Esophagus squamous epithelium (tissue), 5 donors: ENCODE measurements at regions not wholly inside any gene's neighbourhood (a gene's known extent, or its start where the extent isn't known, plus 50 kb on each side); places are given as distances from the start of the nearest gene placed in this dataset.

Experiments
- DNase-seq: peaks from one replicate; lab custom pipeline; 2025; lab: John Stamatoyannopoulos, UW
- H3K27ac ChIP-seq, 4 donors: fragments of 200-600 bp; sonication (generic); one replicate each; pipeline ENCODE4 v1.5.1; 2016 to 2019; ENCODE audit warnings: mild to moderate bottlenecking in 1 of 4
- H3K27me3 ChIP-seq, 4 donors: fragments of 200-600 bp; sonication (generic); 1 replicate in 3 of 4; 2 replicates in 1 of 4; pipeline versions ENCODE4 v1.5.1 to v1.6.0; 2017 to 2021; ENCODE audit warnings: antibody characterized with exemption in 1 of 4
- H3K36me3 ChIP-seq, 3 donors: fragments of 200-600 bp; sonication (generic); one replicate each; pipeline ENCODE4 v1.5.1; 2016 to 2019
- H3K4me1 ChIP-seq, 3 donors: fragments of 200-600 bp; sonication (generic); one replicate each; pipeline ENCODE4 v1.5.1; 2017 to 2019
- H3K4me3 ChIP-seq, 4 donors: fragments of 200-600 bp; sonication (generic); 1 replicate in 3 of 4; 2 replicates in 1 of 4; pipeline ENCODE4 v1.5.1; 2016 to 2019; ENCODE audit warnings: mild to moderate bottlenecking in 2 of 4, moderate library complexity in 1 of 4
- H3K9me3 ChIP-seq, 3 donors: fragments of 200-600 bp; sonication (generic); one replicate each; pipeline ENCODE4 v1.5.1; 2016 to 2019
- CTCF ChIP-seq, 6 experiments: fragments of 450-650 bp in 4 of 6; fragments of 200-600 bp in 2 of 6; sonication (generic) in 2 of 6; IDR thresholded peaks; one replicate each; pipeline ENCODE4 v1.5.1; 2016 to 2019; ENCODE audit warnings: antibody characterized with exemption in 6 of 6, mild to moderate bottlenecking in 4 of 6, moderate library complexity in 4 of 6
- POLR2A ChIP-seq, 4 donors: fragments of 450-650 bp; IDR thresholded peaks; one replicate each; pipeline ENCODE4 v1.6.1; 2017; ENCODE audit warnings: antibody characterized with exemption in 4 of 4, mild to moderate bottlenecking in 4 of 4, moderate library complexity in 3 of 4
- WGBS, 2 donors: methylation state at CpG; one replicate each; pipeline ENCODE4 v1.1.5; 2018; 5-methylcytosine and 5-hydroxymethylcytosine counted together
- intact Hi-C: fragments of 100-400 bp; cut with DNase I; formaldehyde crosslinking; loops from one replicate; pipeline ENCODE4 v1.15.0; 2022
- donor health status: DM: yes; HTN: yes; CAD: no.

- Histone ChIP-seq H3K27me3 (peaks cover 0 to 26% (median 0%) of the 10 kb centered on the region in 4 donors), H3K27ac (no peak overlapping the region), H3K9me3 (no peaks in the 10 kb centered on the region), H3K4me1 (peaks cover 0 to 15% (median 0%) of the 10 kb centered on the region in 3 donors), H3K36me3 (no peaks in the 10 kb centered on the region), H3K4me3 (no peak overlapping the region)
- no peak for DNase-seq
- WGBS, 2 donors = 78 to 88% methylated on average over 3 to 5 of the region's 5 CpGs
- no peak for TF ChIP-seq CTCF (IDR thresholded peaks at IDR 0.05)
- TF ChIP-seq POLR2A (IDR thresholded peaks at IDR 0.05) = no peak
- intact Hi-C loops = no loop called here
These were observed 69.6 kb upstream of the CAPRIN2 start for GRCh38 chr12:30824311-30824710.

DNA sequence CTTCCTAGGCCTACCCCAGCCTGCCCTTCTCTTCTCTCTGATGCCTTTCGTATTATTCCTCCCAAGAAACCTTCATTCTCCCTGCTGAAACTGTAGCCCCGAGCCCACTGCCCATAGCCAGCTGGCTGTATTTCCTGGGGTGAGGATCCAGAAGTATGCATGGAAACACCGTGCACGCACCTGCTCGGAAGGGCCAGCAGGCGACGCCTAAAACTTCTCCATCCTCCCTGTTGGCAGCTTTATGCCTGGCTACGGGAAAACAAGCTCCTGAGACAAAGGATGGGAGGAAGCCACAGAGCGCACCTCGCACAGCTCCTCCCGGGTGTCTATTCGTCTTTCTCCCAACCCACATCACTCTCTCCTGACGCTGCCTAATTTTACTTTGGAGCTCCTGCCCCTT lies 69.0 kb upstream of the CAPRIN2 start:
- intact Hi-C loops = no loop called here
- Histone ChIP-seq H3K36me3 (no peaks in the 10 kb centered on the region), H3K27ac (no peak overlapping the region), H3K4me3 (no peak overlapping the region), H3K9me3 (no peaks in the 10 kb centered on the region), H3K4me1 (peaks cover 0 to 15% (median 0%) of the 10 kb centered on the region in 3 donors), H3K27me3 (peaks cover 0 to 31% (median 0%) of the 10 kb centered on the region in 4 donors)
- TF ChIP-seq POLR2A (IDR thresholded peaks at IDR 0.05) = no peak
- no peak for TF ChIP-seq CTCF (IDR thresholded peaks at IDR 0.05)
- 93 to 95% methylated on average over 10 to 12 of the region's 13 CpGs for WGBS, 2 donors
- DNase-seq = no peak

DNA sequence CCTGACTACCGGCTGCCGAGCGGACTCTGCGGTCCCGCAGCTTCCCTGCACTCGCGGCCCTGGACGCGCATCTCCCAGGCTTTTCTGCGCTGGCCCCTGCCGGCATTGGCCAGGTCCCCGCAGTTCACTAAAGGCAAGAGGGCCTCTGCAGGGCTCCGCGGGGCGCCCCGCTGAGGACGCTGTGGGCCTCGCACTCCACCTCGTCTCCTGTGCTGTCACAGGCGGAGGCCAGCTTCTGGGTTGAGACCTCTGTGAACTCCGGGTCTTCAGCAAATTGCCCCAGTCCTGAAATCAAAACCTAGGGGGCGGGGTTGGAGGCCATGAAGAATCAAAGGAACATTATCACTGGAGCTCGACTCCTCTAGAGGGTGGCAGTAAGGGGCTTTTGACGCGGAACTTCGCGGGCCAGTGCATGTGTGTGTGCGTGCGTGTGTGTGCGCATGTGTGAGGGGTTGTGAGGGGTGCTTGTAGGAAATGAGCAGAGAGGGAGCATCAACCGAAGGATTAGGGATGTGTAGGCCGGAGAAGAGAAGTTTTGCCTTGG lies 68.5 kb upstream of the CAPRIN2 start:
- DNase-seq = no peak
- no peaks in the 10 kb centered on the region for H3K36me3 ChIP-seq
- H3K27ac ChIP-seq = peak overlapping the region in 3 of 4 donors; percentile 55 to 65 (median 57)
- peak overlapping the region; percentile 36 to 68 (median 44) for H3K4me3 ChIP-seq
- peaks cover 0 to 15% (median 0%) of the 10 kb centered on the region in 3 donors for H3K4me1 ChIP-seq
- no peaks in the 10 kb centered on the region for H3K9me3 ChIP-seq
- H3K27me3 ChIP-seq = peaks cover 0 to 37% (median 0%) of the 10 kb centered on the region in 4 donors
- no peak for TF ChIP-seq POLR2A (IDR thresholded peaks at IDR 0.05)
- peak in 1 of 6 experiments; percentile 46 for TF ChIP-seq CTCF (IDR thresholded peaks at IDR 0.05)
- WGBS, 2 donors = 37 to 83% methylated on average over 10 to 24 of the region's 32 CpGs
- intact Hi-C loops = no loop called here

GRCh38 chr12:30822385-30823155 lies 67.8 kb upstream of the CAPRIN2 start:
- 5 to 13% methylated on average over 12 to 21 of the region's 50 CpGs for whole genome bisulfite sequencing, 2 donors
- H3K27me3 ChIP-seq = peaks cover 0 to 40% (median 0%) of the 10 kb centered on the region in 4 donors
- TF ChIP-seq POLR2A (IDR thresholded peaks at IDR 0.05) (no peak), CTCF (IDR thresholded peaks at IDR 0.05) (no peak)
- peaks cover 0 to 15% (median 0%) of the 10 kb centered on the region in 3 donors for H3K4me1 ChIP-seq
- no peaks in the 10 kb centered on the region for H3K36me3 ChIP-seq
- no peaks in the 10 kb centered on the region for H3K9me3 ChIP-seq
- DNase-seq = no peak
- intact Hi-C loops = no loop called here
- peak overlapping the region; percentile 6 to 65 (median 56) for H3K27ac ChIP-seq
- H3K4me3 ChIP-seq = peak overlapping the region; percentile 36 to 68 (median 44)

- no peak for DNase-seq
- WGBS, 2 donors = 24 to 45% methylated on average over 2 of the region's 2 CpGs
- Histone ChIP-seq H3K27me3 (peaks cover 0 to 49% (median 0%) of the 10 kb centered on the region in 4 donors), H3K4me3 (no peak overlapping the region), H3K9me3 (no peaks in the 10 kb centered on the region), H3K36me3 (no peaks in the 10 kb centered on the region), H3K27ac (no peak overlapping the region), H3K4me1 (peaks cover 0 to 15% (median 0%) of the 10 kb centered on the region in 3 donors)
- intact Hi-C loops = no loop called here
- TF ChIP-seq POLR2A (IDR thresholded peaks at IDR 0.05) = no peak
- no peak for TF ChIP-seq CTCF (IDR thresholded peaks at IDR 0.05)
These were observed 65.7 kb upstream of the CAPRIN2 start for GRCh38 chr12:30820406-30820946.
